K562 (cell line): ENCODE measurements at regions not wholly inside any gene's neighbourhood (a gene's known extent, or its start where the extent isn't known, plus 50 kb on each side); places are given as distances from the start of the nearest gene placed in this dataset.

ENCODE experiments used
- ATAC-seq: fragments of 200-7000 bp; cut with Tn5 transposase; 3 replicates; pipeline ENCODE4 v1.9.1; 2020; ENCODE audit warnings: moderate library complexity
- BruUV-seq: library from RNA; stranded (reverse); fragments of 400-500 nt; replicated peaks from 2 replicates; lab custom pipeline; 2021; lab: Mats Ljungman, UMichigan
- CTCF ChIA-PET: fragments of 300-600 bp; formaldehyde crosslinking; extraction: SDS; loops from one replicate; lab custom pipeline; 2021; ENCODE audit warnings: low intra/inter-chr PET ratio; lab: Yijun Ruan, JAX
- POLR2A ChIA-PET: fragments of 300-600, 350-650 bp; sonication (Branson Sonifier 250); formaldehyde crosslinking; extraction: SDS; loops from one replicate; lab custom pipeline; 2021; ENCODE audit warnings: antibody characterized with exemption, inconsistent platforms; lab: Yijun Ruan, JAX
- DNase-seq, 4 experiments: peaks; one replicate each; pipeline versions ENCODE4 v3.0.0 to v3.0.0-alpha.2; 2011 to 2018; ENCODE audit warnings: low spot score in 3 of 4, mixed read lengths in 3 of 4; ENCODE audit errors: extremely low read depth in 1 of 4
- FAIRE-seq: peaks from 2 replicates; lab custom pipeline; 2011; peaks lifted over from hg19 to GRCh38; lab: Jason Lieb, UNC
- H2AFZ ChIP-seq: 2 replicates; pipeline ENCODE4 v1.6.0; 2011; ENCODE audit warnings: low read depth, low read length, control low read depth, inconsistent platforms
- H3K27ac ChIP-seq: fragments of 200-600 bp; 3 replicates; pipeline ENCODE4 v1.8.0; 2011; ENCODE audit warnings: low read depth, mild to moderate bottlenecking, control low read depth, inconsistent platforms, low read length, moderate library complexity, mixed read lengths; ENCODE audit errors: extremely low read depth
- H3K27me3 ChIP-seq, 2 experiments: fragments of 300-600 bp in 1 of 2; 2 replicates in 1 of 2; 3 replicates in 1 of 2; pipeline versions ENCODE4 v1.6.0 to v1.8.0; 2011; ENCODE audit warnings: inconsistent platforms in 2 of 2, low read length in 2 of 2, mild to moderate bottlenecking in 1 of 2, mixed read lengths in 1 of 2, moderate library complexity in 1 of 2; ENCODE audit not compliant: control insufficient read depth in 2 of 2, insufficient read depth in 2 of 2
- H3K36me3 ChIP-seq: fragments of 300-600 bp; 3 replicates; pipeline ENCODE4 v1.8.0; 2011; ENCODE audit warnings: mild to moderate bottlenecking, low read length, inconsistent platforms; ENCODE audit not compliant: control insufficient read depth, insufficient read depth
- H3K4me1 ChIP-seq, 2 experiments: fragments of 200-600 bp in 1 of 2; replicated peaks in 1 of 2; 2 replicates in 1 of 2; 3 replicates in 1 of 2; pipeline versions ENCODE4 v1.5.1 to v1.8.0; 2011; ENCODE audit warnings: inconsistent platforms in 2 of 2, low read length in 2 of 2, mild to moderate bottlenecking in 1 of 2, mixed read lengths in 1 of 2, moderate library complexity in 1 of 2; ENCODE audit not compliant: control insufficient read depth in 2 of 2, insufficient read depth in 2 of 2
- H3K4me2 ChIP-seq: 2 replicates; pipeline ENCODE4 v1.6.1; 2011; ENCODE audit warnings: low read length, control low read depth, inconsistent platforms, mixed read lengths; ENCODE audit not compliant: insufficient read depth
- H3K4me3 ChIP-seq: fragments of 200-600 bp; sonication (generic), shearing (Covaris generic); 2 replicates; pipeline ENCODE4 v1.5.1; 2016; ENCODE audit warnings: control low read depth, inconsistent platforms
- H3K79me2 ChIP-seq: fragments of 200-600 bp; 3 replicates; pipeline ENCODE4 v1.8.0; 2011; ENCODE audit warnings: low read length, inconsistent platforms; ENCODE audit not compliant: control insufficient read depth, insufficient read depth
- H3K9ac ChIP-seq, 2 experiments: 2 replicates each; pipeline versions ENCODE4 v1.6.0 to v1.6.1; 2011; ENCODE audit warnings: low read depth in 2 of 2, low read length in 2 of 2, control low read depth in 1 of 2, inconsistent platforms in 1 of 2, mild to moderate bottlenecking in 1 of 2, mixed read lengths in 1 of 2; ENCODE audit not compliant: insufficient read depth in 1 of 2
- H3K9me1 ChIP-seq: one replicate; pipeline ENCODE4 v1.6.0; 2011; ENCODE audit warnings: inconsistent platforms, mild to moderate bottlenecking, low read length, moderate library complexity; ENCODE audit not compliant: control insufficient read depth, insufficient read depth
- H3K9me3 ChIP-seq: replicated peaks from 2 replicates; pipeline ENCODE4 v1.5.1; 2011; ENCODE audit warnings: low read depth, low read length, inconsistent platforms; ENCODE audit not compliant: control insufficient read depth, insufficient read depth
- H4K20me1 ChIP-seq: replicated peaks from 2 replicates; pipeline ENCODE4 v1.6.1; 2011; ENCODE audit warnings: low read length, inconsistent platforms, mixed read lengths; ENCODE audit not compliant: control insufficient read depth, insufficient read depth
- ATF2 ChIP-seq: sonication (generic); formaldehyde crosslinking; IDR thresholded peaks from 2 replicates; pipeline ENCODE4 v1.8.1; 2022; ENCODE audit warnings: missing genetic modification reagents
- ATF3 ChIP-seq, 2 experiments: fragments of 450-650 bp in 1 of 2; sonication (generic) in 1 of 2; formaldehyde crosslinking in 1 of 2; IDR thresholded peaks in 1 of 2; conservative IDR thresholded peaks in 1 of 2; 2 replicates each; pipeline versions ENCODE4 v1.6.1 to v1.8.1; 2016 to 2023; ENCODE audit warnings: mild to moderate bottlenecking in 2 of 2, moderate library complexity in 2 of 2, inconsistent platforms in 1 of 2, missing genetic modification reagents in 1 of 2
- CCAR2 ChIP-seq: fragments of 200-400 bp; formaldehyde crosslinking; IDR thresholded peaks from 2 replicates; pipeline ENCODE4 v1.6.1; 2017; ENCODE audit warnings: mild to moderate bottlenecking, low read depth, low read length
- EP300 ChIP-seq: IDR thresholded peaks from 2 replicates; pipeline ENCODE4 v1.6.1; 2012; ENCODE audit warnings: low read length, improper control_type of control experiment
- GABPB1 ChIP-seq: sonication (generic); formaldehyde crosslinking; IDR thresholded peaks from 2 replicates; pipeline ENCODE4 v1.8.0; 2022; ENCODE audit warnings: mild to moderate bottlenecking, missing genetic modification reagents
- LARP7 ChIP-seq: fragments of 450-650 bp; IDR thresholded peaks from 2 replicates; pipeline ENCODE4 v1.6.1; 2016
- LCOR ChIP-seq: sonication (generic); formaldehyde crosslinking; IDR thresholded peaks from 2 replicates; pipeline ENCODE4 v1.8.0; 2022; ENCODE audit warnings: mild to moderate bottlenecking, missing genetic modification reagents
- SIN3B ChIP-seq: fragments of 450-650 bp; IDR thresholded peaks from 2 replicates; pipeline ENCODE4 v1.6.1; 2017; ENCODE audit warnings: low read depth, mild to moderate bottlenecking, moderate library complexity
- ZBED1 ChIP-seq: IDR thresholded peaks from 2 replicates; pipeline ENCODE4 v1.6.1; 2014
- ZNF511 ChIP-seq: sonication (generic); formaldehyde crosslinking; IDR thresholded peaks from 2 replicates; pipeline ENCODE4 v1.8.0; 2022; ENCODE audit warnings: mild to moderate bottlenecking, missing genetic modification reagents
- WGBS: fragments of 100-300 bp; shearing (Covaris generic); methylation state at CpG from one replicate; pipeline ENCODE4 v1.1.6; 2016; ENCODE audit warnings: low coverage, mixed read lengths; ENCODE audit not compliant: insufficient coverage; ENCODE audit errors: missing lambda C conversion rate; 5-methylcytosine and 5-hydroxymethylcytosine counted together
- in situ Hi-C: fragments of 300-500 bp; cut with MboI; formaldehyde crosslinking; loops from 4 replicates; pipeline ENCODE4 v1.15.0; 2018; ENCODE audit warnings: inconsistent platforms, mixed read lengths
- intact Hi-C: fragments of 100-400 bp; cut with micrococcal nuclease; formaldehyde crosslinking; loops from 2 replicates; pipeline ENCODE4 v1.14.2; 2022

GRCh38 chr22:26975865-26976264 is 318.5 kb downstream of the MIAT start:
- no peak for FAIRE-seq
- 3% methylated on average over 3 of the region's 3 CpGs for WGBS
- intact Hi-C loops, result no loop called here

More at GRCh38 chr22:26975865-26976264, 318.5 kb downstream of the MIAT start:
- H3K36me3 ChIP-seq, result no peaks in the 10 kb centered on the region
- H2AFZ ChIP-seq, result no peak overlapping the region
- H4K20me1 ChIP-seq, result no peaks in the 10 kb centered on the region
- no peak overlapping the region for H3K9ac ChIP-seq
- TF ChIP-seq EP300, result no peak
- TF ChIP-seq CCAR2, result no peak
- no peak for TF ChIP-seq SIN3B
- no peak for TF ChIP-seq ATF2 (CRISPR knock-in tag)
- no peak for TF ChIP-seq GABPB1 (CRISPR knock-in tag)
- no peak for TF ChIP-seq ATF3 (IDR thresholded peaks at IDR 0.05)
- TF ChIP-seq ATF3 (CRISPR knock-in tag; conservative IDR thresholded peaks at IDR 0.05), result no peak
- no peak for TF ChIP-seq ZNF511
- no peak for TF ChIP-seq LARP7
- TF ChIP-seq LCOR (CRISPR knock-in tag), result no peak
- TF ChIP-seq ZBED1, result no peak
- no peaks in the 10 kb centered on the region for H3K9me1 ChIP-seq
- in situ Hi-C loops, result no loop called here
- no peak for ATAC-seq
- DNase-seq, result peak in 1 of 4 experiments; percentile 4
- no TSS peak for BruUV-seq
- no peaks in the 10 kb centered on the region for H3K27me3 ChIP-seq
- H3K4me3 ChIP-seq, result no peak overlapping the region
- H3K79me2 ChIP-seq, result no peaks in the 10 kb centered on the region
- POLR2A ChIA-PET, result no interaction called here
- no peak overlapping the region for H3K4me2 ChIP-seq
- H3K27ac ChIP-seq, result no peak overlapping the region
- H3K4me1 ChIP-seq, result no peaks in the 10 kb centered on the region
- CTCF ChIA-PET, result no interaction called here
- no peaks in the 10 kb centered on the region for H3K9me3 ChIP-seq
